Renal cortical epithelial cell (primary cell): ENCODE measurements at regions not wholly inside any gene's neighbourhood (a gene's known extent, or its start where the extent isn't known, plus 50 kb on each side); places are given as distances from the start of the nearest gene placed in this dataset.

Source experiments
- DNase-seq: peaks from one replicate; pipeline ENCODE4 v3.0.0-alpha.2; 2011; ENCODE audit warnings: low read depth

DNA sequence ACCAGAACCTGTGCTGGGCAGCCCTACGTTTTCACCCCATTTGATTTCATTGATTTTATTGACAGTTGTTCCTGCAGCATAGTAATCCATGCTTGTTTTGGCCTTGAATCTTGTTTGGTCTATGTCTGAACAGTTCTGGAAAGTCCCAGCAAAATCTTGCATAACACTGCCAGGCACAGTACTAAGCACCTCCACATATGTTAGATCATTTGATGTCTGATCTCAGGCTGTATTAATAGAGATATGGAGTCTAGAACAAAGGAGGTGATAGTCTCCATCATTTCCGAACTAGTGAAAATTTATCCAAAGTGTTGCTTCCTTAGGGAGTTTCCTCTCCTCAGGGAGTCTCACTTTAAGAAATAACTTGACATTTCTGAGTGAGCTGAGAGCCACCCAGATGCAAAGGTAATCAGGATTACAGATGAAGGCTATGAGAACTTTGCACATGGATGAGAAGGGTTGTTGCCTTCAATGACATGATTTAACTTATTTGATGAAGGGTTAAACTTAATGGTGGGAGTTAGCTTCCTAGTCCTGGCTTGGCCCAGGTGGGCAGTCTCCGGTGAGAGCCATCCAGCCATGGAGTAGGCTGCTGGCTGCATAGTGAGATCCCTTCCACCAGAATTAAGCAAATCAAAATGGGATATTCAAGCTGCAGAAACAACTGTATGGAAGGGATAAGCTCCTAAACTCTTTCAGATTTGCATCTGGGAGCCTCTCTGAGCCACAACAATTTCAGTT, 173.8 kb upstream of the MVB12B start:
- DNase-seq: no peak

DNA sequence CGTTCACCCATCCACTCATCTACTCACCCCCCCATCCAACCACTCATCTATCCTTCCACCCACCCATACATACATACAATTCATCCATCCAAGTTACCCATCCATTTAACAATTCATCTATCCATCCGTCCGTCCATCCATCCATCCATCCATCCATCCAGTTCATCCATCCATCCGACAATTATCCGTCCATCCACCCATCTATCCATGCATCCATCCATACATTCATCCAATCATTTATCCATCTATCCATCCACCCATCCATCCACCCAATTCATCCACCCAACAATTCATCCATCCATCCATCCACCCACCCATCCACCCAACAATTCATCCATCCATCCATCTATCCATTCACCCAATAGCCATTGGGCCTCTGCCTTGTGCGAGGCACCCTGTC, 173.2 kb upstream of the MVB12B start:
- DNase-seq: no peak

DNA sequence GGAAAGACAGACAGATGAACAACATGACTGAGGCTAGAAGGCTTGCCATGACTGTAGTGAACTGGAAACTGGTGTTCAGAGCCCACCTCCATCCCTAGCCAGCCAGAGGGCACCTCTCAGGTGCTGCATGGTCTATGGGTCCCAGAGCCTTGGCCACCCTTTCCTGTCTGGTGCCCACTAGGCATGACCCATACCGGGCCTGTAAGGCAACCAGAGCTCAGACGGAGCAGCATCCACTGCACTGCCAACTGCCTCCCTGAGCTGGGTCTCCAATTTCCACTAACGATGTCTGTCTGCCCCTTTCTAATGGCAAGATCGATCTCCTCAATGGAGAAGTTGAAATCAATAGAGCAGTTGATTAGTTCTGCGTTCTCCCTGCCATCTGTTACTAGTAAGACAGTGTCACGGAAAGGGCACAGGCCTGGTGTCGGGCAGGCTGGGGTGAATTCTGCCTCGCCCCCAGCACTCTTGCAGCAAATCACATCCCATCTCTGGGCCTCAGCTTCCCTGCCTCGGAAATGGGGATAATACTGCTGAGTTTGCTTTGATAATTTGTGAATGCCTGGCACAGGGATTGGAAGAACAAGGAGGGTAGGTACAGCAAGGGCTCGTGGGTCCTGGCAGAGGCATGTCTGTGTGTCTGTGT, 172.3 kb upstream of the MVB12B start:
- no peak for DNase-seq

DNA sequence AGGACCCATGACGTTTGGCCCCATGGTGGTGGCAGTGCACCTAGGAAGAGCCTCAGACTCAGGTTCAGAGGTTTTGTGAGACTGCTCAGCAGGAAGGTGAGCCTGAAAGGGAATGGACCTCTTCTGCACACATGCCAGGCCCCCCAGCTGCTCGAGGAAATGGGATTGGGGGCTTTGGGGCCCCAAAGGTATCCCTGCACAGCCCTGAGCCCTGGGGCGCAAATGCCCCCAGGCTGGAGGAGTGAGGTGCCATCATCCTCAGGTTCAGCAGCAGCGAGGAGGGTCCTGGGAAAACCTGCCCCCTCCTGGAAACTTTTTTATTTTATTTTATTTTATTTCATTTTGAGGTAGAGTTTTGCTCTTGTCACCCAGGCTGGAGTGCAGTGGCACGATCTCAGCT, 171.8 kb upstream of the MVB12B start:
- no peak for DNase-seq

DNA sequence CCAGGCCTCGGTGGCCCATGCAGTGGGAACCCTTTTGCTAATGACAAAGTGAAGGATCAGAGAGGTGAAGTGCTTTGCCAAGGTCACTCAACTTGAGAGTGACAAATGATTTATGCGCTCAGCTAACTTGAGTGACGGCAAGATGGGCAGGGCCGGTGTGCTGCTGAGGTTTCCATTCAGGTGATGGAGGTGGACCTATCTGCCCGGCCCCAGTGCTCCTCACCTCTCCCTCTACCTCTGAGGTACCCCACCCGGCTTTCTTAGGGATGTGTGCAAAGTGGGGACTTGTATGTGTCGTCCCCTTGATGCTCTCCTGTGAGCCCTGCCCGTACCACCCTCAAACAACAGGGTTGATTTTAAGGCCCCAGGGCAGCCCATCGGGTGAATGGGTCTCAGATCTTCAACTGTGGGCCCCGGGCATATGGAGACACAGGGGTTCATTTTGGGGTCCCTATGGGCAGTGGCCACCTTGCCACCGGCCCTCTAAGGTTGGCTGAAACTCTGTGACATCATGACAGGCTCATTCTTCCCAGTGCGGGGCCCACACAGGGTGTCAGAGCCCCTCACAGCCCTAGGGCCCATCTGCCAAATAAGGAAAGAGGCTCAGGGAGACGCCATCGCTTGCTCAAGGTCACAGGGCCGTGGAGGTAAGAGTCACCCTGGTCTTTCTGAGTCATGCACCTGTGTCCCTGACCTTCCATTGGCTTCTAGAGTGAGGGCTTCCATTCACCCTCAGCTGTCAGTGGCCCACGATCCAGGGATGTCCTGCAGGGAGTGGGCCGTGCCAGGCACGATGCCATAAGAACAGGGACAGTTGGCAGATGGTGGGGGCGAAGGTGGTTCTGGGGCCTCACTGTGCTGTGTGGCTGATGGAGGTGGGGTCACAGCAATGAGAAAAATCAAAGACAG, 170.6 kb upstream of the MVB12B start:
- DNase-seq: no peak

DNA sequence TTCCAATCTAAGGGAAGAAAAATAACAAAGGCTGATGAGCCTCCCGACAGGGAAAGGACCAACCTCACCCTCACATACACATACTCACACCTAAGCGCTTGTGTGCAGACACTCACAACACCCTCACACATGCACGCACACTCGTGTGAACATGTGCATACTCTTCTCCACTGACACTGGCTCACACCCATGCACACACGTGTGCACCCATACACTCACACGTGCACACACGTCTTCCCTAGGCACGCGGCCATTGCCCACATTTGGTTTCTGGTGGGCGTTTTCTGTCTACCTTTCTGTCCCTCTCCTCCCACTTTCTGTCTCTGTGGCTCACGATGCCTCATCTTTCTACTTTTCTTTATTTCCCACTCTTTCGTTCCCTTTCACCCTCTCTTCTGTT, 169.7 kb upstream of the MVB12B start:
- no peak for DNase-seq

DNA sequence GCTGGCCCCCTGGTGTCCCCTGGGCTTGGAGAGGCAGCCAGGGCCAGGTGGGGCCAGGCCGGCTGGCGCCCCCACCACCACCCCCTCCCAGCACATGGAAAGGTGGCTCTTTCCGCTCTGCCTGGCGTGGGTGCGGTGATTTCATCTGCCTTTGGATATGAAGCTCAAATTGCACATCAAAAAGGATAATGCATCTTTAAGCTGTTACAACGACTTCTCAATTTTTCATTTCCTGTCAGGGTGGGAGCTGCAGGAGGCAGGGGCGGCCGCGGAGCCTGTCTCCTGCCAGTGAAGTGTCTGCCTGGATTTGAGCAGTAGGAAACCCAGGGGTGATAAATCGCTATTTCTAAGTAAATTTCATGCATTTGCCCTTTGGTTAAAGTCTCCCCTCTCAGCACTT, 169.2 kb upstream of the MVB12B start:
- no peak for DNase-seq

DNA sequence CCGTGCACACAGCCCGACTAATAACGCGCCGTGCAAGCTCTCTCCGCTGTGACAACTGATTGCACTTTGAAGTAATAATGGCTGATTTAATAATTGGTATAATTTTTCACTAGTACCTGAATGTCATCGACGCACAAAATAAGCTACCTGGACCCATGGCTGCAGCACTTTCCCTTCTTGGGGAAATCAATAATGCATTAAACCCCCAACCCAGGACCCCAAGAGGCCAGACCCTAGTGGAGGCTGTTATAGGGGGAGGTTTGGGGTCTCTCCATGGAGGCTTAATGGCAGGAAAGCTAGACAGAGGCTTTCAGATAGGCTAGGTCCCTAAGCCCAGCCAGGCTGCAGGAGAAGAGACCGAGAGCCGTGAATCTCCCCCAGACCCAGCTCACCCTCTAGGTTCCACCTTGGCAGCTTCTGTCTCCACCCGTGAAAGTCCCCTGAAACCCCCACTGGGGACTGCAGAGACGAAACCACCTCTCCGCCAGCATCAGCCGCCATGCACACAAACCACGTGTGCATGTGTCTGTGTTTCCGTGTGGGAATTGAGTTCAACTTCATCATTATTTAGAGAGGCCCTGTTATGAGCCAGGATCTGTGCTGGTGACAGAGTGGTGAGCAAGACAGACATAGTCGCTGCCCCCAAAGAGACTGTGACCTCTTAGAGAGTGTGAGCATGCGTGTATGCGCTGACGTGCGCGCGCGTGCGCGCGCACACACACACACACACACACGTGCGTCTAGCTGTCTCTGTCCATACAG, 168.6 kb upstream of the MVB12B start:
- no peak for DNase-seq

DNA sequence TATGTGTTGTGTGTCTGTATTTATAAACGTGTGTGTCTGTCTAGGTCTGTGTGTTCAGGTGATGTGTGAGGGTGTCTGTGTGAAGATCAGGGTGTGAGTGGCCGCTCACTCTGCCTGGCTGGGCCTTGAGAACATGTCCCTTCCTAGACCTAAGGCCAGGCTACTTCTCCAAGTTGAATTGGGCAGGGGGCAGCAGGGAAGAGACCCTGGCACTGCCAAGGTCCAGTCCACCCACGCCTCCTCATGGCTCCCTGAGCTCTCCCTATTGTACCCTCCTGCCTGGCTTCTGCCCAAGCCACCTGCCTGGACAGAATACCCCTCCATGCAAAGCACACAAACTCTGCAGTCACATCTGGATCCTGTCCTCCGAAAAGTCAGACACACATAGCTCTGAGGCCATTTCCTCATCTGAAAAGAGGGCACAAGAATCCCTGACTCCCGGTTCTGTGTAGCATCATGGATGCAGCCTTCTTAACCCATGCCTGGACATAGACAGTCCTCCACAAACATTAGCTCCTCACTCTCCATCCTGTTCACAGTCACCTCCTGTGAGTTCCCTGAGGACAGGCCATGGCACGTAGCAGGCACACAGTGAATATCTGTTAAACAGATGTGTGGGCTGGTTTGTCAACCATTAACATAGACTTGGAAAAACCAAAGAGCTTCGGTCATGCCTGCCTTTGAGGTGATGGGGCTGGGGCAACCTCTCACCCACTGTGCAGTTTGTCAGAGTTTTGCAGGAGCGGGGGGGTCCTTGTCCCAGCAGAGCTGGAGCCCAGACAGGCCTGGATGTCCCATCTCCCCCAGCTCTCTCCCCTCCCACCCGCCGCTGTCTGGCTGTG, 167.8 kb upstream of the MVB12B start:
- no peak for DNase-seq

DNA sequence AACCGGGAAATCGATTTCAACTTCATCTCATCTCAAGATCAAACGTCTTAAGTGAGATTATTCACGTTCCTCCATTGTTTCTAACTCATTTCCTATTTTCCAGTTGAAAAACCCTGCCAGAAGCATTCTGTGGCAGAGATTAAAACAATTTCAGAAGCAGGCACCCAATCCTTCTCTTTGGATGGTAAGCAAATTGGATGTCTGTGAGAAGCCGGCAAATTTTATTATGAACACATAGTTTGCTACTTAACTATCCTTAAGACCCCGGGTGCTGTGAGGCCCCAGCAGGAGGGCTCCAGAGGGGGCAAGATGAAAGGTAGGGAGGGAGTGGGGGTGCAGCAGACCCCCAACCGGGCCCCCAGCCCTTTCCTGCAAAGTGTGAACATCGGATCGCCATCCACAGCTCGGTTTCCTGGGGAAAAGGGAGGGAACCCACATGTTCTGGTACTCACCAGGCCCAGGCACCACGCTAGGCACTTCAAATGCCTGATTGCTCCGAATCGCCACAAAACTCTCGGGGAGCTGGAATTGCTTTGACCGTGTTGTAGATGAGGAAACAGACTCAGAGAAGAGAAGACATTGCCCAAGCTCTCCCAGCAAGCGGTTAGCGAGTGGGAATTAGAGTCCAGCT, 167.1 kb upstream of the MVB12B start:
- no peak for DNase-seq

DNA sequence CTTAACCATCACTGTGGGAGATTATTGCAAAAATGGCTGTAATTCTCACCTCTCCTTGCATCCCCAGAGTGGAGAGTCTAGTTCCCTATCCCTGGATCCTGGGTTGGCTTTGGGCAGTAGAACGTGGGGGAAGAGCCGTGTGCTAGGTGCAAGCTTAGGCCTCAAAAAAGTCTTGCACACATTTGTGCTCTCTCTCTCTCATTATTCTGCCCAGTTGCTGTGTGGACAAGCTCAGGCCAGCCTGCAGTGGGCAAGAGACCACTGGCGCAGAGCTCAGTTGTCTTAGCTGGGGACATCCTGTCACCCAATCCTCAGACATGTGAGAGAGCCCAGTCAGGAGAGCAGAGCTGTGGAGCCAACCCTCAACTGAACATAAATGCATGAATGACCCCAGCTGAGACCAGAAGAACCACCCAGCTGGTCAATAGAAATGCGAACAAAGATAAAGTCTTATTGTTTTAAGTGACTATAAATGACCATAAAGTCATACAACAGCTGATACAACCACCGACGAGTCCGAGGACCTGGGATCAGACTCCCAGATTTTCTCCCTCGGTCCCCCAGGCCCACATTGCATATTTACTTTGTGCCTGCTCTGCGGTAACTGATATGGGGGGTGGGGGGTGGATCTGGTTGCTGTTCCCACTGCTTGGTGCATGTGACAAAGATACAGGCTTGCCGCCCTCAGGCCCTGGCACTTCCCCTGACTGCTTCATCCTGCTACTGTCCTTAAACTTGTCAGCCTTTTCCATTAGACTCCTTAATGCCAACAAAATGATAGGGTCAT, 166.4 kb upstream of the MVB12B start:
- DNase-seq: no peak

DNA sequence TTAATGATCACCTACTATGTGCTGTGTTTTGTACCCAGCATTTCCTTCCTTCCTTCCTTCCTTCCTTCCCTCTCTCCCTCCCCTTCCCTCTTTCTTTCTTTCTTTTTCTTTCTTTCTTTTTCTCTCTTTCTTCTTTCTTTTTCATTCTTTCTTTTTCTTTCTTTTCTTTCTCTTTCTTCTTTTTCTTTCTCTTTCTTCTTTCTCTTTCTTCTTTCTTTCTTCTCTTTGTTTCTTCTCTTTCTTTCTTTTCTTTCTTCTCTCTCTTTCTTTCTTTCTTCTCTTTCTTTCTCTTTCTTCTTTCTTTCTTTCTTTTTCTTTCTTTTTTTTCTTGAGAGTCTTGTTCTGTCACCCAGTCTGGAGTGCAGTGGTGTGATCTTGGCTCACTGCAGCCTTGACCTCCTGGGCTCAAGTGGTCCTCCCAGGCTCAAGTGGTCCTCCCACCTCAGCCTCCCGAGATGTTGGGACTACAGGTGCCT, 165.7 kb upstream of the MVB12B start:
- DNase-seq: no peak

DNA sequence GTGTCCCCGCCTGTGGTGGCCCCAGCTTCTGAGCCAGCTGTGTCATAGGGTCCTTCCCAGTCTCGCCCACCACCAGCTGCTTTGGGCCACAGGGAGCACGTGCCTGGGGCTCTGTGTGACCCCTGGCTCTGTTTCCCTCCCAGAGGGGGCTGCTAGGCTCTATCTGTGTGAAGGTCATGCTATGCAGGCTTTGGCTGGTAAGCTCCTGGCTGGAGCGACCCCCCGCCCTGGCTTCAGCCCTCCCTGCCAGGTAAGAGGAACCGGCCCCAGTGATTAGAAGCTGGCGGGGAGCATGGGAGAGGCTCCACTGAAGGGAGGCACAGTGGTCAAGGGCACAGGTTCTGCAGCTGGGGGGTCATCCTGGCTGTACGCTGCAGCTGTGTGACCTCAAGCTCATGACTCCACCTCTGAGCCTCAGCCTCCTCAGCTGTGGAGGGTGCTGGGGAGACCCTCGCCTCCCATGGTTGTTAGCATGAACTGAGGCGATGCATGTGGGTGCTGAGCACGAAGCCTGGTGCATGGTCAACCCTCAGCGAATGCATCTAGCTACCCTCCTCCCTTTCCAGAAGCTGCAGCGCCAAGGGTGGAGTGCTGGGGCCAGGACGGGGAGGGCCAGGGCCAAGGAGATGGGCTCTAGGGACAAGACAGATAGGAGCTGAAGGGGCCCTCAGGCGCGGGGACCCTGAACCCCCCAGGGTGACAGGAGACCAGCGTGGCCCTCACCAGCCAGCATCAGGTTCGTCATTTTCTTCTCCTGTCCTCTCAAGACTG, 163.8 kb upstream of the MVB12B start:
- DNase-seq: no peak

DNA sequence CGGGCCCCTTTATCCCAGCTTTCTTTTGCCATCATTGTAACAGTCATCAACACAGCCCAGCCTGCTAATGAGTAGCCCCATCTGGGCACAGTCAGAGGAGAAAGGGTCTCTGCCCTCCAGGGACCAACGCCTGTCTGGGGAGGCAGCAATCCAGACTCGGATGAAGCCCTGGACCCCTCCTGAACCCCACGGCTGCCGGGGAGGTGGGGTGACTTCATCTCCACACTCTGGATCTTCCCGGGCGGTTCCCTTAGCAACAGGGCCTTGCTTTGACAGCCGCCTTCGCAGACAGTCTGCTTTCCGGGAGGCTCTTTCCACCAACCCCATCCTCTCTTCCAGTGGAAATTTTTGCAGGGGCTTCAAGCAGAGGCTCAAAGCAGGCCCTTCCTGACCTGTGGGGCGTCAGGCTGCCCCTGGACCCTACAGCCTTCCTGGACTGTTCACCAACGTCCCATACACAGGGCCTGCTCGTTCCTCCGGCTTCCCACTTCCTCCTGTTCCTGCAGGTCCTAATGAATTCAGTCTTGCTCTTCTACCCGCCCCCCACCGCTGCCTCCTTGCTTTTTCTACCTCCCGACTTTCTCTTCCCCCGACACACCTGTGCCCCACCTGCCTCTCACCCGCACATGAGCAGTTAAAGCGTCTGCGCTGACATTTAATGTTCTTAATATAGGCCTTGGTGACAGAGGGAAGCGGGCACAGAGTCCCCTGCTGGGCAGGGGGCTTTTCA, 161.7 kb upstream of the MVB12B start:
- no peak for DNase-seq

DNA sequence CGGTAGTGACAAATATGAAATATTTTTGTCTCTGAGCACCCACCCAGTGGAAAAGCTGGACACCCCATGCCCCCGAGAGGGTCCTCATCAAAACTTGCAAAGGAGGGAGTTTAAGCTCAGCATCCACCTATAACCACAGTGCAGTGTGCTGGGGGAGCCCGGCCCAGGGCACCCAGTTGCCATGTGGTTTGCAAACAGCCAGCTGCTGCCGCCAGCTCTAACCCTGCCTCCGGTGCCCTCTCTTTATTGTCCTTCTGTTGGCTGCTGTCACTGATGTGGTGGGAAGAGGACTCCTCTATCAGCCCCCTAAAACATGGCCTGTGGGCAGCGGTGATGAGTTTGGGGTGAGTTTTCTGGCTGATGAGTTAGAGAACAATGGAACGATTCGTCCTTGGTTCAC, 160.9 kb upstream of the MVB12B start:
- no peak for DNase-seq

DNA sequence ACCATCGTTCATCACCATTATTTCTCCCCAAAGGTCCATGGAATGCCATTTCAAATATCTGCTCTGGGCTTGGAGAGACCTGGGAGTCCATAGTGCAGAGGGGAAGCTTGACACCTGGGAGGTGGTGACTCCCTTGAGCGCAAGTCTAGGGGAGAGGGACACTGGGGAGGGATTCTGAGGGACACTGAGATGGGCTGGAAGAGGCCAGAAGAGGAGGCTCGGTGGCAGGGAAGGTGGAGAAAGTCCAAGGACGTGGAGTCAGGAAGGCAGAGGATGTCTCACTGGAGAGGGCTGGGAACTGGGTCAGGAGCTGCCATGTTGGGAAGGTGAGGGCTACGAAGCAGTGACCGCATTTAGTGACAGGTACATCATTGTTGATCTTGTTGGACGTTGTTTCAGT, 160.3 kb upstream of the MVB12B start:
- DNase-seq: no peak

DNA sequence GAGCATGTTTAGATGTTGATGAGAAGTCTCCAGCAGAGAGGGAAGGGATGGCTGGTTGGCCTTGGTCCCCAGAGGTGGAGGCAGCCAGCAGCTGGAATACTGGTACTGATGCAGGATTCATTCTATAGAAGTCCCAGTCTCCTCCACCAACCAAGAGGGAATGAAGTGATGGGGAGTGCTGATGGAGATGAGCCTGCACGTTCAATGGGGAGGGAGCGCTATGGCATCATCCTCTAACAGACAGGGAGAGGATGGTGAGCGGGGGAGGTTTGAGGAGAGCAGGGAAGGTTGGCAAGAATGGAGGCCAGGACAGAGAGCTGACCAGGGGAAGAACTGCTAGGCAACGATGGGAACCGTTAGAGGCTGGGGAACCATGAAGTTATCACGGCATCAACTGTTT, 159.8 kb upstream of the MVB12B start:
- no peak for DNase-seq

DNA sequence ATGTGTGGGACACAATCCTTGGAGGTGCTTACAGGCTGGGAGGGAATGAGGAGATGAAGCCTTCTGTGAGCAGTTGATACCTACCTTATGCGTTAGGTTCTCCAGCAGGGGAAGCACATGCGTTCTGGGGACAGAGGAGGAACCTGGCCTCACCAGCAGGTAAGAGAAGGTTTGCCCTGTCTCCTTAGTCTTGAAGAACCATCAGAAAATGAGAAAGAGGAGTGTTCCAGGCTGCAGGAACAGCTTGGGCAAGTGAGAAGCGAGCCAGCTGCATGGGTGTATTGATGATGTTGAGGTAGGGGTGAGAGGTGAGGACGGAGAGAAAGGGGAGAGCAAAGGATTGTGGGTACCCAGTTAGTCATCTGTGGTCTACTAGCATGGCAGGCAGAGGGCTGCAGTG, 156.9 kb upstream of the MVB12B start:
- DNase-seq: no peak
